ENCODE measurements at regions not wholly inside any gene's neighbourhood (a gene's known extent, or its start where the extent isn't known, plus 50 kb on each side); places are given as distances from the start of the nearest gene placed in this dataset.

DNA sequence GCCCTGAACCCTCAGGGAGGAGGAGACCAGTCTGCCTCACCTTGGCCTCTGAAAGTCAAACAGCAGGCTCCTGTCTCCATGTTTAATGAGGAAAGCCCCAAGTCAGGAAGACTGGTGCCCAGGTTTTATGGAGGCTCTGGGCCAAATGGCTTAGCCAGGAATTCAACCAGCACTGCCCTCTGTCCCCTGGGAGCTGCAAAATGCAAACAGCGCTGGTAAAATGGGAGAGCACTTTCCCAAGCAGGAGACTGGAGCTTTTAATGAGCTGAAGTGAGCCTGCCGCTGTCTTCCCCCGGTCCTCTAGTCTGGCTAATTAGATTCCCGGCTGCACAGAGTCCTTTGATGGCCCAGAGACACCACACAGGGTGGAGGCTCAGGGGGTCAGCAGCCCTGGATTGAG lies 276.0 kb upstream of the TRIB2 start:
- H3K4me3 ChIP-seq, result no peak overlapping the region
- no peaks in the 10 kb centered on the region for H3K79me2 ChIP-seq (ENCODE audit: low read depth)
- no peak overlapping the region for H3K4me2 ChIP-seq
- CTCF ChIA-PET, result no interaction called here
- intact Hi-C loops (cut with micrococcal nuclease; ENCODE audit: unreplicated experiment), result no loop called here
- no peaks in the 10 kb centered on the region for H3K4me1 ChIP-seq (replicated peaks; ENCODE audit: insufficient read depth)
- POLR2A ChIA-PET (ENCODE audit: unreplicated experiment), result no interaction called here
- no peaks in the 10 kb centered on the region for H4K20me1 ChIP-seq (ENCODE audit: insufficient read depth)
- TF ChIP-seq, protein P1, sequence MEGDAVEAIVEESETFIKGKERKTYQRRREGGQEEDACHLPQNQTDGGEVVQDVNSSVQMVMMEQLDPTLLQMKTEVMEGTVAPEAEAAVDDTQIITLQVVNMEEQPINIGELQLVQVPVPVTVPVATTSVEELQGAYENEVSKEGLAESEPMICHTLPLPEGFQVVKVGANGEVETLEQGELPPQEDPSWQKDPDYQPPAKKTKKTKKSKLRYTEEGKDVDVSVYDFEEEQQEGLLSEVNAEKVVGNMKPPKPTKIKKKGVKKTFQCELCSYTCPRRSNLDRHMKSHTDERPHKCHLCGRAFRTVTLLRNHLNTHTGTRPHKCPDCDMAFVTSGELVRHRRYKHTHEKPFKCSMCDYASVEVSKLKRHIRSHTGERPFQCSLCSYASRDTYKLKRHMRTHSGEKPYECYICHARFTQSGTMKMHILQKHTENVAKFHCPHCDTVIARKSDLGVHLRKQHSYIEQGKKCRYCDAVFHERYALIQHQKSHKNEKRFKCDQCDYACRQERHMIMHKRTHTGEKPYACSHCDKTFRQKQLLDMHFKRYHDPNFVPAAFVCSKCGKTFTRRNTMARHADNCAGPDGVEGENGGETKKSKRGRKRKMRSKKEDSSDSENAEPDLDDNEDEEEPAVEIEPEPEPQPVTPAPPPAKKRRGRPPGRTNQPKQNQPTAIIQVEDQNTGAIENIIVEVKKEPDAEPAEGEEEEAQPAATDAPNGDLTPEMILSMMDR (conservative IDR thresholded peaks at IDR 0.05), result no peak
- BruUV-seq (replicated peaks), result no TSS peak
- H3F3A ChIP-seq (ENCODE audit: insufficient read depth, low read depth), result no peaks in the 10 kb centered on the region
- H3K27ac ChIP-seq, result no peak overlapping the region
- DNase-seq, result no peak
- no peaks in the 10 kb centered on the region for H3K36me3 ChIP-seq (ENCODE audit: low read depth)
- no peak overlapping the region; the same call in 1 of the 2 replicates for H2AFZ ChIP-seq
- H3K9me3 ChIP-seq (ENCODE audit: insufficient read depth, low read depth), result no peaks in the 10 kb centered on the region
- H3K27me3 ChIP-seq (ENCODE audit: insufficient read depth, low read depth), result no peaks in the 10 kb centered on the region
- H3K9me2 ChIP-seq (ENCODE audit: insufficient read depth), result no peaks in the 10 kb centered on the region

DNA sequence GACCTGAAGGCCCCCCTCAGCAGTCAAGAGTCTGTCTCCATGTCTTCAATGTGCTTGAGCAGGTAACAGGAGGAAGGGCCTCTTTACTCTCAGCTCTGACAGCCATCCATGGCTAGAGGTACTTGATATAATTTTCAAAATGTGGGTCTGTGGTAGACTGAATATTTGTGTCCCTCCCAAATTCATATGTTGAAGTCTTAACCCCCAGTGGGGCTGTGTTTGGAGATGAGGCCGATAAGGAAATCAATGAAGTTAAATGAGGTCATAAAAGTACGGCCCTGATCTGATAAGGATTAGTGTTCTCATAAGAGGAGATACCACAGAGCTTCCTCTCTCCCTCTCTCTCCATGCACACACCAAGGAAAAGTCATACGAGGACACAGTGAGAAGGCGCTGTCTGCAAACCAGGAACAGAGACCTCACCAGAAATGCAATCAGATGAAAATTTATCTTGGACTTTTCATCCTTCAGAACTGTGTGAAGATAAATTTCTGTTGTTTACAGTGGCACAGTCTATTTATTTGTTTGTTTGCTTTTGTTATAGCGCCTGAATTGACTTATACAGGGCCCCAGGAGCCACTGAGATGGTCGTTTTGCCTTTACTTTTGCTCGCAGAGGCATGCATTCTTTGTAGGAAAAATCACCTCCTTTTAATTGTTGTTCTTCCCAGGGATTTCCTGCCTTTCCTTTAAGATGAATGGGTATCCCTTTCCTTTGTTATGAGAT lies 274.8 kb upstream of the TRIB2 start:
- Histone ChIP-seq H4K20me1 (ENCODE audit: insufficient read depth) (no peaks in the 10 kb centered on the region), H3K4me2 (no peak overlapping the region), H3K27me3 (ENCODE audit: insufficient read depth, low read depth) (no peaks in the 10 kb centered on the region), H3K36me3 (ENCODE audit: low read depth) (no peaks in the 10 kb centered on the region), H3K9me3 (ENCODE audit: insufficient read depth, low read depth) (no peaks in the 10 kb centered on the region), H3K9me2 (ENCODE audit: insufficient read depth) (no peaks in the 10 kb centered on the region), H3K27ac (no peak overlapping the region), H3K79me2 (ENCODE audit: low read depth) (no peaks in the 10 kb centered on the region), H3K4me1 (replicated peaks; ENCODE audit: insufficient read depth) (no peaks in the 10 kb centered on the region), H3F3A (ENCODE audit: insufficient read depth, low read depth) (no peaks in the 10 kb centered on the region), H3K4me3 (no peak overlapping the region), H2AFZ (no peak overlapping the region)
- ChIA-PET CTCF (no interaction called here), POLR2A (ENCODE audit: unreplicated experiment) (interaction anchor here (0.8 kb wide), 1 partner anchor 335 kb away, joined by 13 read pairs; no protein-coding TSS in a partner anchor)
- no TSS peak for BruUV-seq (replicated peaks)
- intact Hi-C loops (cut with micrococcal nuclease; ENCODE audit: unreplicated experiment), result no loop called here
- no peak for DNase-seq
- no peak for TF ChIP-seq EZH2 (IDR thresholded peaks at IDR 0.05; ENCODE audit: low read depth)

DNA sequence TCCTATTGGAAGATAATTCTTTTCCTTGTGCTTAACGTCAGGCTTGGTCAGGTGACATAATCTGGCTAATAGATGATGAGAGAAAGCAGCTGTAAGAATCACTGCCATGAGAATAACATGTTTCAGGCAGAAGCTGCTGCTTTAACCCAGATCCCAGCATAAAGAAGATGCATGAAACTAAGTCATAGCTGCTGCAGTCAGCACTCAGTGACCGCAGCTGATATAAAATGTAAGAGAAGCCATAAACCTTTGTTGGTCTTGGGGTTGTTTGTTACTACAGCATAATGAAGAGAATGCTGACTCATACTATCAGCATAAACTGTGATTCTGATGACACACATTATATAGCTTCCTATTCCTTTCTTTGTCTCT lies 274.3 kb upstream of the TRIB2 start:
- Histone ChIP-seq H3K27ac (no peak overlapping the region), H3K4me3 (no peak overlapping the region), H3K27me3 (ENCODE audit: insufficient read depth, low read depth) (no peaks in the 10 kb centered on the region), H3K4me1 (replicated peaks; ENCODE audit: insufficient read depth) (no peaks in the 10 kb centered on the region), H3F3A (ENCODE audit: insufficient read depth, low read depth) (no peaks in the 10 kb centered on the region), H3K79me2 (ENCODE audit: low read depth) (no peaks in the 10 kb centered on the region), H3K9me3 (ENCODE audit: insufficient read depth, low read depth) (no peaks in the 10 kb centered on the region), H2AFZ (no peak overlapping the region), H4K20me1 (ENCODE audit: insufficient read depth) (no peaks in the 10 kb centered on the region), H3K36me3 (ENCODE audit: low read depth) (no peaks in the 10 kb centered on the region), H3K4me2 (no peak overlapping the region), H3K9me2 (ENCODE audit: insufficient read depth) (no peaks in the 10 kb centered on the region)
- CTCF ChIA-PET, result no interaction called here
- TF ChIP-seq EZH2 (IDR thresholded peaks at IDR 0.05; ENCODE audit: low read depth), result no peak
- TF ChIP-seq, protein P1 (conservative IDR thresholded peaks at IDR 0.05), result no peak
- DNase-seq, result no peak
- intact Hi-C loops (cut with micrococcal nuclease; ENCODE audit: unreplicated experiment), result no loop called here
- POLR2A ChIA-PET (ENCODE audit: unreplicated experiment), result interaction anchor here (0.8 kb wide), 1 partner anchor 336 kb away, joined by 13 read pairs; no protein-coding TSS in a partner anchor
- BruUV-seq (replicated peaks), result no TSS peak
